ENCODE measurements at regions not wholly inside any gene's neighbourhood (a gene's known extent, or its start where the extent isn't known, plus 50 kb on each side); places are given as distances from the start of the nearest gene placed in this dataset.
"Not testable (repeated sequence)": the region's sequence is repeated elsewhere in the genome, so short reads cannot be mapped to it uniquely, and the experiment has no call there.

DNA sequence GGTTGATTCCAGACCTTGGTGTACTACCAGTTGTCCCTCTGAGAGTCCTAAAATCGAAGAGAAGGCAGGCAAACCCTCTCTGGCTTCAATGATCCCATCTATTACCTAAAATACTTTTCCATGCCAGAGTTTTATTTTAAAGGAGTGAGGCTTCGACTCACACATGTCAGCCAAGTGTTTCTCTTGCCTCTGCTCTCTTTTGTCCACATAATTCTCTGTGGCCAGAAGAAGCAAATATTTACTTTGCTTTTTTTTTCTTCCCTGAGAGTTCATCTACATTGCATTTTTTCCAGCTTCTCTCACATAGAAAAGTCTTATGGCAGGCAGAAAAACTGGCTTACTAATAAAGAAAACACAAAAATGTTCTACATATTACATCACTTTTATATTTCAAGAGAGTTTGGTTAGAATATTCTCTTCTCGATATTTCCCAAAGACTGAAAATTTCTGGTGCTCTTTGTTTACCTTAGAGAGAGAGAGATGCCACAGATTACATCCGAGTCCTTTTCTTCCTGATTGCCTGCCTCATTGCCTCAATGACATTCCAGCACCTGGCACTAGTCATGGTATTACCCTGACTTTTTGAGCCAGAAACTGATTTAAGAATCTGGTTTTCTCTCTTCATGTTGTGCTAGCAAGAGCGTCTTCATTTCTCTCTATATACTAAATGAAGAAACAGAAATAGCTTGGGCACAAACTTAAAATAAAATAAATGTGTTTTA lies 170.3 kb upstream of the FAM174A start:
- not testable (repeated sequence) for TF ChIP-seq POLR2A (IDR thresholded peaks at IDR 0.05; ENCODE audit: low read length); GATA1 (IDR thresholded peaks at IDR 0.05; ENCODE audit: low read depth, low read length)

All from erythroblast (primary cell).